ENCODE measurements at regions not wholly inside any gene's neighbourhood (a gene's known extent, or its start where the extent isn't known, plus 50 kb on each side); places are given as distances from the start of the nearest gene placed in this dataset.

DNA sequence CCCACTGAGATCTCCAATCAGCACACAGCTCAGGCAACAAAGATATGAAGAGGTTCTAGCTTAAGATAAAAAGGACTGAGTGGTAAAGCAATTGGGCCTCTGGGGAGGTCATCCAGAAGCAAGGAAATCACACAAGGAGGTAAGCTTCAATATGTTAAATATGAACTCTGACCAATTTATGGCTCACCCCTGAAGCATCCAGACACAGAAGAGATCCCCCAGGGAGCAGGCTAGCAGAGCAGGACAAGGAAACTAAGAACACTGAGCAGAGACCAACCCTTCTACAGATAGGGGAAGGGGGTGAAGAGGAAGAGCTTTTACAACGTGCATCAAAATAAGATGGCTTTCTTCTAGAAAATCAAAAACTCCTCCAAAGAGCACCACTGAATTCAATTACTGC lies 616.2 kb downstream of the DNAH5 start:
- TF ChIP-seq, protein P1, sequence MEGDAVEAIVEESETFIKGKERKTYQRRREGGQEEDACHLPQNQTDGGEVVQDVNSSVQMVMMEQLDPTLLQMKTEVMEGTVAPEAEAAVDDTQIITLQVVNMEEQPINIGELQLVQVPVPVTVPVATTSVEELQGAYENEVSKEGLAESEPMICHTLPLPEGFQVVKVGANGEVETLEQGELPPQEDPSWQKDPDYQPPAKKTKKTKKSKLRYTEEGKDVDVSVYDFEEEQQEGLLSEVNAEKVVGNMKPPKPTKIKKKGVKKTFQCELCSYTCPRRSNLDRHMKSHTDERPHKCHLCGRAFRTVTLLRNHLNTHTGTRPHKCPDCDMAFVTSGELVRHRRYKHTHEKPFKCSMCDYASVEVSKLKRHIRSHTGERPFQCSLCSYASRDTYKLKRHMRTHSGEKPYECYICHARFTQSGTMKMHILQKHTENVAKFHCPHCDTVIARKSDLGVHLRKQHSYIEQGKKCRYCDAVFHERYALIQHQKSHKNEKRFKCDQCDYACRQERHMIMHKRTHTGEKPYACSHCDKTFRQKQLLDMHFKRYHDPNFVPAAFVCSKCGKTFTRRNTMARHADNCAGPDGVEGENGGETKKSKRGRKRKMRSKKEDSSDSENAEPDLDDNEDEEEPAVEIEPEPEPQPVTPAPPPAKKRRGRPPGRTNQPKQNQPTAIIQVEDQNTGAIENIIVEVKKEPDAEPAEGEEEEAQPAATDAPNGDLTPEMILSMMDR (IDR thresholded peaks at IDR 0.05; ENCODE audit: low read depth, low read length) = no peak
- no peak overlapping the region for H3K4me3 ChIP-seq (ENCODE audit: low read depth, low read length)

DNA sequence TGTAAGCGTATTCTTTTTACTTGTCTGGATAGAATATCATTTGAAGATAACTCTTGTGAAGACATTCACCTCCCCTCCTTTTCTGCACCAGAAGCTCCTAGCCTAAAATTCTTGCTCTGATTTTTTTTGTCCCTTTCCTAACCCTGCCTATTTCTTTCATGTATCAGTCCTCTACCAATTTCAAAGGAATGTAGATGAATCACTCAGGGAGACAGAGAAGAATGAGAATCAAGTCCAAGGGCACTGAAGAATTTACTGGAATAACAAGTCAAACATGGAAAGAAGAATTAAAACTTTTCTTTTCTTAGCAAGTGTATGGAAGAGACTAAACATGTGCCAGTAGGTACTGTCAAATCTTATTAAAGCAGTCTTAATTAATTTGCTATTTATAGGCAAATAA lies 618.7 kb downstream of the DNAH5 start:
- TF ChIP-seq, protein P1 (IDR thresholded peaks at IDR 0.05; ENCODE audit: low read depth, low read length) = no peak
- no peak overlapping the region for H3K4me3 ChIP-seq (ENCODE audit: low read depth, low read length)

DNA sequence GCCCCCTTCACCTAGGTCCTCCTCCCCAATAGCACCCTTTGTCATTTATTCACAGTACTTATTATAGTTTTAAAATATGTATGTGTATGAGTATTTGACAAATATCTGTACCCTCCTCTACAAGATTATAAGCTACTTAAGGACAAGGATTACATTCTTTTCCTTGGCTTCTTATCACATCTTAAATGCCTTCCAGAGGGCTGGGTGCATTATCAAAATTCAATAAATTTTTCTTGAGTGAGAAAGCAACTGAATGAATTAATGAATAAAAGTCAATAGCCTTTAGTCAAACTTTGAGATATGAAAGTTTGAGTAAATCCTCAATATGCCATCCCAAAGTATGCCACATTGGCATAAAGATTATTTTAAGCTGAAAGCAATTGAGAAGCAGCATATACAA lies 621.7 kb downstream of the DNAH5 start:
- TF ChIP-seq, protein P1 (IDR thresholded peaks at IDR 0.05; ENCODE audit: low read depth, low read length) = no peak
- H3K4me3 ChIP-seq (ENCODE audit: low read depth, low read length) = no peak overlapping the region

DNA sequence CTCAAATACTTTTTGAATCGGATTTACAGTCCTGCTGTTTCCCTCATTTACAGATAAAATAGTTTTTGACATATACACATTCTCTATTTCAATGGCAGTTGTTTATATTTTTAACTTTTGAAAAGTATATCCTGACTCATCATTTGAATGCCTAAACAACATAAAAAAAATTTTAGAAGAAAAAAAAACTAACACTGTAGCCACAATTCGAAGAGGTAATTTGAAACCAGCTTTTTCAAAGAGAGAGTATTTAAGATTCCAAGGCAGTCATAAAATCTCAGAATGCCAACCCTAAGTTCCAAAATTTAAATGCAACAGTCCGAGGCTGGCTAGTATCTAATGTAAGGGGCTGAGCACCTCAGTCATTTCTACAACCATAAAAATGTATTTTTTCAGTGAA lies 626.8 kb downstream of the DNAH5 start:
- TF ChIP-seq, protein P1 (IDR thresholded peaks at IDR 0.05; ENCODE audit: low read depth, low read length) = no peak
- no peak overlapping the region for H3K4me3 ChIP-seq (ENCODE audit: low read depth, low read length)

DNA sequence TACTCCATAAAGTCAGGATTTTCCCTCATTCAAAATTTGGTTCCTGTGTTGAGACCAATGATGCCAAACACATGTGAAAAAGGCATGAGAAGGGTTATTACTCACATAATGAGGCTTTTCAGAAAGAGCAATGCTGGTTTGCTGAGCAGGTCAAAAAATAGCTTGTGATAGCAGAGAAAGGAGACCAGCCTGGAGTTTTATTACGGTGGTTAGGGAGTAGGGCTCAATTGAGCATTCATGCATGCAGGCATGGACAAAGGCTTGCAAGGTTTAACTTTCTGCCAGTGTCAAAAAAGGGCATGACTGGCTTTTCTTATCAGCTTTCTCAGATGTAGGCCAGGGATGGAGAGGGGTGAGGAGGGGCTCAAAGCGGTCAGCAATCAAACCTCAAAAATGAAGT lies 628.3 kb downstream of the DNAH5 start:
- TF ChIP-seq, protein P1 (IDR thresholded peaks at IDR 0.05; ENCODE audit: low read depth, low read length) = no peak

DNA sequence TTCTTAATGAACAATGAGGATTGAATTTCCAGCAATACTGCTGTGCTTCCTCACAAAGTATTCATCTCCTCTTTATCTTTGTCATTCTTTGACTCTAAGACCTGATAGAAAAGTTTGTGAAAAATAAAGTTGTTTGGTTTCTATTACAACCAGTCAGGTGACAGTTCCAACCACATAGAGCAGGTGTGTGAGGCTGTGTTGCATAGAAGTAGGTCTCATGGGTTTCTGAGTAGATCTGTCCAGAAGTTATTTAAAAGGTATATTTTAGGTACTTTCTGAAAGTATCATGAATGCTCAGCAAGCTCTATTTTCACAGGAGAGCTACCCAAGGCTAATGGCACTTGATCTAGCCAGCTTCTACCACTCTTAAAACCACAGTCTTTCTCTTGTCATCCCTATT lies 637.0 kb downstream of the DNAH5 start:
- no peak overlapping the region for H3K4me3 ChIP-seq (ENCODE audit: low read depth, low read length)
- TF ChIP-seq, protein P1 (IDR thresholded peaks at IDR 0.05; ENCODE audit: low read depth, low read length) = no peak

More for the DNA sequence above, 628.3 kb downstream of the DNAH5 start:
- H3K4me3 ChIP-seq (ENCODE audit: low read depth, low read length) = no peak overlapping the region

DNA sequence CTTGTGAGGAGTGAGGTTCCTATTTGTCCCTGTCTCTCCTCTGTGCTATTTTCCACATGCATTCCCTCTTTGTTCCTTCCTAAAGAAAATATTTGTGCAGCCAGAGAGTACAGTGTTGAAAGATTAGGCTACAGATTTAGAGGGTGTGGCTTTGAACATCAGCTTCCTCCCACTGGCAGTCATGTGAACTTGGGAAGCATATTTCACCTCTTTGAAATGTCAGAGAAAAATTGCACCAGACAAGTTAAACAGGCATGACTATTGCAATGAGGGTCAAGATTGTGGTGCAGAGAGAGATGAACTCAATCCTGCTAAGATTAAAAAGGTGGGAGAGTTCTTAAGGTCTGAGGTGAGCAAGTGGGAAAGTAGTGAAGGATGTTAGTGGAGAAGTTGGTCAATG lies 641.0 kb downstream of the DNAH5 start:
- no peak overlapping the region for H3K4me3 ChIP-seq (ENCODE audit: low read depth, low read length)
- TF ChIP-seq, protein P1 (IDR thresholded peaks at IDR 0.05; ENCODE audit: low read depth, low read length) = no peak
